ENCODE measurements at regions not wholly inside any gene's neighbourhood (a gene's known extent, or its start where the extent isn't known, plus 50 kb on each side); places are given as distances from the start of the nearest gene placed in this dataset.

- Mint-ChIP-seq H3K27ac (ENCODE audit: unreplicated experiment) (no peak overlapping the region), H3K36me3 (ENCODE audit: low read depth, unreplicated experiment) (no peaks in the 10 kb centered on the region), H3K4me1 (ENCODE audit: low read depth, unreplicated experiment) (no peaks in the 10 kb centered on the region), H3K27me3 (ENCODE audit: low read depth, unreplicated experiment) (no peaks in the 10 kb centered on the region), H3K4me3 (ENCODE audit: unreplicated experiment) (no peak overlapping the region), H3K9me3 (ENCODE audit: unreplicated experiment) (peaks cover 2% of the 10 kb centered on the region)
- H3K4me3 ChIP-seq (ENCODE audit: insufficient read depth, low read depth, low read length), result no peak overlapping the region
- H3K9me3 ChIP-seq (ENCODE audit: insufficient read depth, low read depth, low read length), result no peaks in the 10 kb centered on the region
- H3K4me1 ChIP-seq (ENCODE audit: insufficient read depth, low read length), result no peaks in the 10 kb centered on the region
- TF ChIP-seq CTCF (IDR thresholded peaks at IDR 0.05; ENCODE audit: insufficient read depth, low read depth, low read length), result no peak
- no peak for TF ChIP-seq EZH2 (IDR thresholded peaks at IDR 0.05; ENCODE audit: insufficient read depth, low read length)
- DNase-seq (ENCODE audit: low read depth), result no peak
- H3K27ac ChIP-seq (ENCODE audit: low read depth, low read length), result no peak overlapping the region
- FAIRE-seq, result no peak
- no peaks in the 10 kb centered on the region for H3K36me3 ChIP-seq (ENCODE audit: insufficient read depth, low read length)
- H2AFZ ChIP-seq (ENCODE audit: low read depth, low read length), result no peak overlapping the region
- H3K9ac ChIP-seq (ENCODE audit: low read length), result no peak overlapping the region
- H3K4me2 ChIP-seq (ENCODE audit: low read length), result no peak overlapping the region
- no peaks in the 10 kb centered on the region for H3K27me3 ChIP-seq (ENCODE audit: insufficient read depth, low read length)
- no peaks in the 10 kb centered on the region for H4K20me1 ChIP-seq (ENCODE audit: insufficient read depth, low read length)
- H3K79me2 ChIP-seq (ENCODE audit: insufficient read depth, low read length), result no peaks in the 10 kb centered on the region
Observed at GRCh38 chr2:5869936-5870335, 177.8 kb downstream of the SOX11 start.

GRCh38 chr2:5877360-5877759, 185.2 kb downstream of the SOX11 start:
- Mint-ChIP-seq H3K36me3 (ENCODE audit: low read depth, unreplicated experiment) (no peaks in the 10 kb centered on the region), H3K27me3 (ENCODE audit: low read depth, unreplicated experiment) (peaks cover 2% of the 10 kb centered on the region), H3K27ac (ENCODE audit: unreplicated experiment) (no peak overlapping the region), H3K9me3 (ENCODE audit: unreplicated experiment) (peaks cover 2% of the 10 kb centered on the region), H3K4me3 (ENCODE audit: unreplicated experiment) (no peak overlapping the region), H3K4me1 (ENCODE audit: low read depth, unreplicated experiment) (peaks cover 6% of the 10 kb centered on the region)
- no peak for FAIRE-seq
- Histone ChIP-seq H3K4me3 (ENCODE audit: insufficient read depth, low read depth, low read length) (no peak overlapping the region), H3K27me3 (ENCODE audit: insufficient read depth, low read length) (no peaks in the 10 kb centered on the region), H3K4me1 (ENCODE audit: insufficient read depth, low read length) (peaks cover 8% of the 10 kb centered on the region), H3K4me2 (ENCODE audit: low read length) (peak overlapping the region; percentile 59), H2AFZ (ENCODE audit: low read depth, low read length) (peak overlapping the region; percentile 43), H3K36me3 (ENCODE audit: insufficient read depth, low read length) (no peaks in the 10 kb centered on the region), H3K9me3 (ENCODE audit: insufficient read depth, low read depth, low read length) (no peaks in the 10 kb centered on the region), H3K9ac (ENCODE audit: low read length) (no peak overlapping the region), H4K20me1 (ENCODE audit: insufficient read depth, low read length) (no peaks in the 10 kb centered on the region), H3K27ac (ENCODE audit: low read depth, low read length) (no peak overlapping the region), H3K79me2 (ENCODE audit: insufficient read depth, low read length) (no peaks in the 10 kb centered on the region)
- no peak for TF ChIP-seq CTCF (IDR thresholded peaks at IDR 0.05; ENCODE audit: insufficient read depth, low read depth, low read length)
- no peak for TF ChIP-seq EZH2 (IDR thresholded peaks at IDR 0.05; ENCODE audit: insufficient read depth, low read length)
- DNase-seq (ENCODE audit: low read depth), result peak; percentile 74

DNA sequence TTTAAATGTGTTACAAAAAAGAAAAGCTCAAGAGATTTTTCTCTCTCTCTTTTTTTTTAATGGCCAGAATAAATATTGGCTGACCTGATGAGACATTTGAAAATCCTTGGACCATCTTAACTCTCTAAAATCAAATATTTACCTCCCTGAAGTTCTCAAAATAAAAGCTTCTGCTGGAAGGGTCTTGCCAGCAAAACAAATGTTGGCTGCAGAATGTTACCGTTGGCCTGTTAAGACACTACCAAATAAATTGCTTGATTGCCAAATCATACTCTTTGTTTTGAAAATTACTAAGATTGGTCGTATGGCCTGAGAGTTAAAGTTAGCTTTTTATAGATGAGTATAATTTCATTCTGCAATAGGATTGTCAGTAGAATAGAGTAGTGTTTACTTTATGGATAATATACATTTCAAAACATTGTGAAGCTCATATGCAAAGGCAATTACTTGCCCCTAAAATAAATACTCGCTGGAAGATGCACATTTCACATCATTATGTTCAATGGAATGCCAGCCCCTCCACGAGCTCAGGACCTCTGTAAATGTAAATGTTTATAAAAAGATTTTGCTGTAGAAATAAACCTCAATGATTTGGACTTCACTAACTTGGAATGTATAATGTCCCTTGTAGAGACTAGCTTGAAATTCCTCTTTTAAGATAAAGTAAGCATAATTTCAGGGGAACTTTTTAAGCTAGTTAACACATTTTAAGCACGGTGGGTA, 193.4 kb downstream of the SOX11 start:
- Histone ChIP-seq H3K79me2 (ENCODE audit: insufficient read depth, low read length) (no peaks in the 10 kb centered on the region), H3K36me3 (ENCODE audit: insufficient read depth, low read length) (no peaks in the 10 kb centered on the region), H3K9me3 (ENCODE audit: insufficient read depth, low read depth, low read length) (no peaks in the 10 kb centered on the region), H3K4me1 (ENCODE audit: insufficient read depth, low read length) (no peaks in the 10 kb centered on the region), H3K9ac (ENCODE audit: low read length) (no peak overlapping the region), H3K4me2 (ENCODE audit: low read length) (no peak overlapping the region), H3K4me3 (ENCODE audit: insufficient read depth, low read depth, low read length) (no peak overlapping the region), H3K27ac (ENCODE audit: low read depth, low read length) (no peak overlapping the region), H4K20me1 (ENCODE audit: insufficient read depth, low read length) (no peaks in the 10 kb centered on the region), H2AFZ (ENCODE audit: low read depth, low read length) (no peak overlapping the region), H3K27me3 (ENCODE audit: insufficient read depth, low read length) (no peaks in the 10 kb centered on the region)
- TF ChIP-seq EZH2 (IDR thresholded peaks at IDR 0.05; ENCODE audit: insufficient read depth, low read length) (no peak), CTCF (IDR thresholded peaks at IDR 0.05; ENCODE audit: insufficient read depth, low read depth, low read length) (no peak)
- FAIRE-seq, result no peak
- H3K27me3 Mint-ChIP-seq (ENCODE audit: low read depth, unreplicated experiment), result no peaks in the 10 kb centered on the region
- H3K4me1 Mint-ChIP-seq (ENCODE audit: low read depth, unreplicated experiment), result no peaks in the 10 kb centered on the region
- H3K36me3 Mint-ChIP-seq (ENCODE audit: low read depth, unreplicated experiment), result no peaks in the 10 kb centered on the region
- peaks cover 8% of the 10 kb centered on the region for H3K9me3 Mint-ChIP-seq (ENCODE audit: unreplicated experiment)
- DNase-seq (ENCODE audit: low read depth), result no peak
- H3K27ac Mint-ChIP-seq (ENCODE audit: unreplicated experiment), result no peak overlapping the region
- no peak overlapping the region for H3K4me3 Mint-ChIP-seq (ENCODE audit: unreplicated experiment)
